ENCODE measurements at regions not wholly inside any gene's neighbourhood (a gene's known extent, or its start where the extent isn't known, plus 50 kb on each side); places are given as distances from the start of the nearest gene placed in this dataset.

- TF ChIP-seq, protein P1, sequence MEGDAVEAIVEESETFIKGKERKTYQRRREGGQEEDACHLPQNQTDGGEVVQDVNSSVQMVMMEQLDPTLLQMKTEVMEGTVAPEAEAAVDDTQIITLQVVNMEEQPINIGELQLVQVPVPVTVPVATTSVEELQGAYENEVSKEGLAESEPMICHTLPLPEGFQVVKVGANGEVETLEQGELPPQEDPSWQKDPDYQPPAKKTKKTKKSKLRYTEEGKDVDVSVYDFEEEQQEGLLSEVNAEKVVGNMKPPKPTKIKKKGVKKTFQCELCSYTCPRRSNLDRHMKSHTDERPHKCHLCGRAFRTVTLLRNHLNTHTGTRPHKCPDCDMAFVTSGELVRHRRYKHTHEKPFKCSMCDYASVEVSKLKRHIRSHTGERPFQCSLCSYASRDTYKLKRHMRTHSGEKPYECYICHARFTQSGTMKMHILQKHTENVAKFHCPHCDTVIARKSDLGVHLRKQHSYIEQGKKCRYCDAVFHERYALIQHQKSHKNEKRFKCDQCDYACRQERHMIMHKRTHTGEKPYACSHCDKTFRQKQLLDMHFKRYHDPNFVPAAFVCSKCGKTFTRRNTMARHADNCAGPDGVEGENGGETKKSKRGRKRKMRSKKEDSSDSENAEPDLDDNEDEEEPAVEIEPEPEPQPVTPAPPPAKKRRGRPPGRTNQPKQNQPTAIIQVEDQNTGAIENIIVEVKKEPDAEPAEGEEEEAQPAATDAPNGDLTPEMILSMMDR (IDR thresholded peaks at IDR 0.05; ENCODE audit: low read length) = no peak
- no peak for TF ChIP-seq EZH2 (optimal IDR thresholded peaks at IDR 0.05; ENCODE audit: low read depth, low read length)
- H3K9me2 ChIP-seq (replicated peaks; ENCODE audit: insufficient read depth, low read length) = no peaks in the 10 kb centered on the region
- H3K4me1 ChIP-seq (ENCODE audit: low read length) = no peaks in the 10 kb centered on the region
- no peak overlapping the region for H3K9ac ChIP-seq (ENCODE audit: low read length)
- no peaks in the 10 kb centered on the region for H3K27me3 ChIP-seq (replicated peaks; ENCODE audit: insufficient read depth, low read length)
- H3K9me3 ChIP-seq (replicated peaks; ENCODE audit: insufficient read depth, low read length) = no peaks in the 10 kb centered on the region
- H2AFZ ChIP-seq (ENCODE audit: low read length) = no peak overlapping the region
- no peaks in the 10 kb centered on the region for H3K36me3 ChIP-seq (replicated peaks; ENCODE audit: insufficient read depth, low read length)
- no peaks in the 10 kb centered on the region for H3F3A ChIP-seq (ENCODE audit: insufficient read depth, low read length)
- no peak overlapping the region for H3K4me2 ChIP-seq (ENCODE audit: low read depth, low read length)
- H3K27ac ChIP-seq (ENCODE audit: low read length) = no peak overlapping the region
- H3K79me2 ChIP-seq (ENCODE audit: low read length) = no peaks in the 10 kb centered on the region
- DNase-seq = no peak
- no peak overlapping the region for H3K4me3 ChIP-seq (ENCODE audit: low read length)
- no peaks in the 10 kb centered on the region for H4K20me1 ChIP-seq (ENCODE audit: insufficient read depth, low read length)
Observed at GRCh38 chr9:13933268-13933656, 380.7 kb downstream of the NFIB start.

- Histone ChIP-seq H3F3A (ENCODE audit: insufficient read depth, low read length) (no peaks in the 10 kb centered on the region), H3K27me3 (replicated peaks; ENCODE audit: insufficient read depth, low read length) (no peaks in the 10 kb centered on the region), H3K9ac (ENCODE audit: low read length) (no peak overlapping the region), H3K4me3 (ENCODE audit: low read length) (no peak overlapping the region), H2AFZ (ENCODE audit: low read length) (no peak overlapping the region), H3K79me2 (ENCODE audit: low read length) (no peaks in the 10 kb centered on the region), H3K4me1 (ENCODE audit: low read length) (no peaks in the 10 kb centered on the region), H3K36me3 (replicated peaks; ENCODE audit: insufficient read depth, low read length) (no peaks in the 10 kb centered on the region), H3K27ac (ENCODE audit: low read length) (no peak overlapping the region), H4K20me1 (ENCODE audit: insufficient read depth, low read length) (no peaks in the 10 kb centered on the region), H3K9me2 (replicated peaks; ENCODE audit: insufficient read depth, low read length) (no peaks in the 10 kb centered on the region), H3K4me2 (ENCODE audit: low read depth, low read length) (no peak overlapping the region), H3K9me3 (replicated peaks; ENCODE audit: insufficient read depth, low read length) (no peaks in the 10 kb centered on the region)
- TF ChIP-seq EZH2 (optimal IDR thresholded peaks at IDR 0.05; ENCODE audit: low read depth, low read length) = no peak
- TF ChIP-seq, protein P1 (IDR thresholded peaks at IDR 0.05; ENCODE audit: low read length) = no peak
- TF ChIP-seq EZH2phosphoT487 (IDR thresholded peaks at IDR 0.05; ENCODE audit: low read length) = no peak
- no peak for DNase-seq
Observed at GRCh38 chr9:13932528-13933267, 381.2 kb downstream of the NFIB start.

DNA sequence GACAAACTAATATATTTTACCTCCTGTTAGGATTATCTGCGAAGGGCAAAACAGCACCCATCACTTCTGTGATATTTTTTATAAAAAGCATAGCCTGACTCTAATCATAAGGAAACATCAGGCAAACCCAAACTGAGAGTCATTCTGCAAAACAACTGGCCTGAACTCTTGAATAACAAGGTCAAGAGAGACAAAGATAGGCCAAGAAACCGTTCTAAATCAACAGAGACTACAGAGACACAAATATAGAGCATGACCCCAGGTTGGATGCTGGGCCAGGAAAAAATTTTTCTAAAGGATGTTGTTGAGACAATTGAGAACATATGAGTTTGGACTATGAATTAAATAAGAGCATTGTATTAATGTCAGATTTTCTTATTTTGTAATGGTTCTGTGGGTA lies 384.9 kb downstream of the NFIB start:
- no peaks in the 10 kb centered on the region for H3K4me1 ChIP-seq (ENCODE audit: low read length)
- no peak overlapping the region for H2AFZ ChIP-seq (ENCODE audit: low read length)
- no peaks in the 10 kb centered on the region for H3F3A ChIP-seq (ENCODE audit: insufficient read depth, low read length)
- H3K9me2 ChIP-seq (replicated peaks; ENCODE audit: insufficient read depth, low read length) = no peaks in the 10 kb centered on the region
- H3K9me3 ChIP-seq (replicated peaks; ENCODE audit: insufficient read depth, low read length) = no peaks in the 10 kb centered on the region
- H3K27ac ChIP-seq (ENCODE audit: low read length) = no peak overlapping the region
- no peak overlapping the region for H3K4me3 ChIP-seq (ENCODE audit: low read length)
- H3K27me3 ChIP-seq (replicated peaks; ENCODE audit: insufficient read depth, low read length) = no peaks in the 10 kb centered on the region
- no peaks in the 10 kb centered on the region for H3K79me2 ChIP-seq (ENCODE audit: low read length)
- no peak overlapping the region for H3K4me2 ChIP-seq (ENCODE audit: low read depth, low read length)
- H4K20me1 ChIP-seq (ENCODE audit: insufficient read depth, low read length) = no peaks in the 10 kb centered on the region
- H3K9ac ChIP-seq (ENCODE audit: low read length) = no peak overlapping the region
- no peaks in the 10 kb centered on the region for H3K36me3 ChIP-seq (replicated peaks; ENCODE audit: insufficient read depth, low read length)
- DNase-seq = no peak
- TF ChIP-seq, protein P1 (IDR thresholded peaks at IDR 0.05; ENCODE audit: low read length) = no peak
- TF ChIP-seq EZH2phosphoT487 (IDR thresholded peaks at IDR 0.05; ENCODE audit: low read length) = no peak
- TF ChIP-seq EZH2 (optimal IDR thresholded peaks at IDR 0.05; ENCODE audit: low read depth, low read length) = no peak
